Renal pelvis (tissue), 1 donor: ENCODE measurements at regions not wholly inside any gene's neighbourhood (a gene's known extent, or its start where the extent isn't known, plus 50 kb on each side); places are given as distances from the start of the nearest gene placed in this dataset.

Experiments used
- DNase-seq: peaks from one replicate; pipeline ENCODE4 v3.0.0-alpha.2; 2013

DNA sequence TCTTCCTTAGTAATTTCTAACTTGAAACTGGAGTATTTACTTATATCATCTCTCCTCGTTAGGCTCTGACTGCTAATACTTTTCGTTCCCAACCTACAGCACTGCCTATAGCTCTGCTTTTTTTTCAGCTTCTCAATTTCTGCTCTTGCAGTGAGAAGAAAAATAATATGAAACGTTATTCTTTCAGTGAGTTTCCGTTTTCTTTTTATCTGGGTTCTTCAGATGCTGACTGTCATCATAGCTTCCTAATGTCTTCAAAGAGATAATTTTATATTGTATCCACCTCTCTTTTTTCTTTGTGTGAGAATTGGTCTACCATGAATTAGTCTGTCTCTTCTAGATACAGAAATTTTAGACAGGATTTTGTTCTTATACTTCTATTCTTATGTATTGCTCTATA, 454.9 kb downstream of the LMO7 start:
- no peak for DNase-seq

DNA sequence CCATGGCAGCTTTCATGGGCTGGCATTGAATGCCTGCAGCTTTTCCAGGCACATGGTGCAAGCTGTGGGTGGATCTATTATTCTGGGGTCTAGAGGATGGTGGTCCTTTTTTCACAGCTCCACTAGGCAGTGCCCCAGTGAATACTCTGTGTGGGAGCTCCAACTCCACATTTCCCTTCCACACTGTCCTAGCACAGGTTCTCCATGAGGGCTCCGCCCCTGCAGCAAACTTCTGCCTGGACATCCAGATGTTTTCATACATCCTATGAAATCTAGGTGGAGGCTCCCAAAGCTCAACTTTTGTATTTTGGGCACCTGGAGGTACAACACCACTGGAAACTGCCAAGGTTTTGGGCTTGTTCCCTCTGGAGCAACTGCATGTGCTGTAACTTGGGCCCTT, 450.6 kb downstream of the LMO7 start:
- DNase-seq = no peak

DNA sequence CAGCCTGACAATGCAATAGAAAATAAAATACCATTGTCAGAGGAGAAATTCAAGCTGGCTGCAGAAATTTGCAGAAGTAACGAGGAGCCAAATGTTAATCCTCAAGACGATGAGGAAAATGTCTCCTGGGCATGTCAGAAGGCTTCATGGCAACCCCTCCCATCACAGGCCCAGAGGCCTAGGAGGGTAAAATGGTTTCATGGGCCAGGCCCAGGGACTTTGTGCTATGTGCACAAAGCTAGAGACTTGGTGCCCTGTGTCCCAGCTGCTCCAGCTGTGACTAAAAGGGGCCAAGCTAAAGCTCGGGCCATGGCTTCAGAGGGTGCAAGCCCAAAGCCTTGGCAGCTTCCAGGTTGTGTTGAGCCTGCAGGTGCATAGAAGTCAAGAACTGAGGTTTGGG, 431.7 kb downstream of the LMO7 start:
- DNase-seq = no peak

GRCh38 chr13:76053181-76053580, 417.1 kb downstream of the LMO7 start:
- no peak for DNase-seq

- DNase-seq = no peak
These were observed 413.2 kb downstream of the LMO7 start for GRCh38 chr13:76049376-76049746.

GRCh38 chr13:76048675-76049375, 412.7 kb downstream of the LMO7 start:
- DNase-seq = no peak

GRCh38 chr13:76048131-76048530, 412.0 kb downstream of the LMO7 start:
- no peak for DNase-seq

DNA sequence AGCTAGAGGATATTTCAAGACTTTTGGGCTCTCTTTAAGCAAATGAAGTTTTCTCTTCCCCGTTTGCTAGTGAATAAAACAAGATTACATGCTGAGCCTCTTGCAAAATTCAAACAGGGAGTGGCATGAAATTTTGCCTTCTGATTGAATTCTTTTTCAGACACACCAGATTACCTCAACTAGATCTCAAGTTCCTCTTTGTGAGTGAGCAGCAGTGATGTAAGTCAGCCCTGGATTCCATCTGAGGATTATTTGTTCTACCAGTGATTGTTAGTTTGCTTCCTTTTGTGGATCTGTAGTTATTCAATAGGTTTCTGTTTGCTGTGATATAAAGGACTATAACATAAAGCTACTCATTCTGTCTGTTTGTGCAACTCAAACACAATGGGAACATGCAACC, 407.7 kb downstream of the LMO7 start:
- no peak for DNase-seq

- no peak for DNase-seq
These were observed 403.0 kb downstream of the LMO7 start for GRCh38 chr13:76038920-76039716.

DNA sequence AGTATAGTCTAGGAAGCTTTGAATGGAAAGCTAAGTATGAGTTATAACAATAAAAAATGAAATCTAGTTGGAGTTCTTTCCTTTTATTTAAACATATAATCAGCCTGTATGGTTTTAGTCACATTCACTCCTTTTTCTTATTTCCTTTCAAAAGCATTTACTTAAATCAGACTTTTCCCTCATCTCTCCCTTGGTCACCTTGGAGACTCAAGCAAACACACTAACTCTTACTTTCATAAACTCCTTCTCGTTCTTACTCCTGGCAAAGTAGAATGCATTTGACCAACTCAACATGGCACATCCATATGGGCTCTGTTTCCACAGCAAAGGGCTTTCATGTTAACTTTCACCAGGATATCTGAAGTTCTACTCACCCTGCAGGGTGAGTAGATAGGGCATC, 400.0 kb downstream of the LMO7 start:
- DNase-seq = no peak

DNA sequence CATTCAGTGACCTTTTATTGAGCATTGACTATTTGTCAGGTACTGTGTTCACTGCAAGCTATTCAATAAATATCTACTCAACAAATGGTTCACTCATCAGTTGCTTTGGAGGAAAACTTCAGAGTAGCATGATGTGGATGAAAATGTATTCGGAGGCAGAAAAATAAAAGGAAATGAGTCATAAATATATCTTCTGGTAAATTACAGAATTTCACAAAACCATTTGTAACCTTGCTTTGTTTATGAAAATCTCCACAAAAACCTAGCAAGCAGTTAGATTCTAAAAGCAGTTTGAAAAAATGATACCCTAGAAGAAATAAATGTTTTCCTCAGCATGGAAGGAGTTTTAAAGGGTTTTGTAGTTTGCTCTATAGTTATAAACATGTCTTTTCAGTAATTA, 399.6 kb downstream of the LMO7 start:
- DNase-seq = no peak

DNA sequence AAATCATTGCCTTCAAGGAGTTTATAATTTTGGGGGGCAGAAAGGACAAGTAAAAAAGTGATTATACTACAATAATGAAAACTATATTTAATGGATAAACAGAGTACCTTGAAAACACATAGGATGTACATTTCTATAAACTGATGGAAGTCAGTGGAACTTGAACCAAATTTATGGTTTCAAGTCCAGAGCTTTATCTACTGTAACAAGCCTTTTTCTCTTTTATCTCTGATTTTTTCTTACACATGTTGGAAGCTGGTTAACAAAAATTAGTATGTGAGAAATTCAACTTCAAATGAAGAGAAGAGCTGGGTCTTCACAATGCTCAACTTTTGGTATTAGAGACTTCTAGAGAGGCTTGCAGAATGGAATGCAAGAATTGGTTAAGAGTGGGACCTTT, 393.6 kb downstream of the LMO7 start:
- no peak for DNase-seq

DNA sequence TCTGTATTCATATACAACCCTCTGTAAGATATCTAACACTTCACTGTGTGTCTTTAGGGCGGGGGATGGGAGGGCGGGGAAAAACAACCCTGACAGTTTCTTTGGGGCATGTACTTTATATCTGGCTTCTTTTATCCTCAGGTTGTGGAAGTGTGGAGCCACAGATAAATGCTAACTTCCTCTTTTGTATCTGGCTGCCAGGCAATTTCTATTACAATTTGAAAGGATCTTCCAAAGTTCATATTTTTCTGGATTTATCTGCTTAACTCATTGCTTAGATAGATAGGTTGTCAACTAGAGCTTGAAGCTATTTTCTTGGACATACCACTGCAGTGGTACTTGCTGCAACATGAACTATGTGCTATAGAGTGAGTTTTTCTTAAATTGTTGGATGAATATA, 393.0 kb downstream of the LMO7 start:
- DNase-seq = no peak

DNA sequence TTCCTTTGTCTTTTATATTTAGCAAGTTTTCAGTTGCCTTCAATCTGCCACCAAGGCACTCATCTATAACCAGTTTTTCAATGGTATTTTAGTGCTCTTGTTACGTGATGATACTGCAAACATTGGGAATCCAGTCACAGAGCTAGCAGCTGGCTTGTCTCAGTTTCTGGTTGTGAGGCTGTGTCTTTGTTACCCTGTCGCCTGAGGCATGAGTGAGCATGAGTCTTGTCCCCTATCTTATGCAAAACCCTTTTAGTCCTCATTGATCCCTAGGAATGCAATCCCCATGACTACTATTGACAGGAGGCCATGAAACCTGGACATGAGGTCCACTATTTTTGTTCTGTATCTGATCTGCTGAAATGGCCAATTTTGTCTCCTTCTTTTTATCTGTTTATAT, 391.0 kb downstream of the LMO7 start:
- DNase-seq = no peak

GRCh38 chr13:76025392-76025791, 389.3 kb downstream of the LMO7 start:
- no peak for DNase-seq

GRCh38 chr13:76024151-76024550, 388.0 kb downstream of the LMO7 start:
- no peak for DNase-seq

GRCh38 chr13:76023652-76024051, 387.5 kb downstream of the LMO7 start:
- no peak for DNase-seq

DNA sequence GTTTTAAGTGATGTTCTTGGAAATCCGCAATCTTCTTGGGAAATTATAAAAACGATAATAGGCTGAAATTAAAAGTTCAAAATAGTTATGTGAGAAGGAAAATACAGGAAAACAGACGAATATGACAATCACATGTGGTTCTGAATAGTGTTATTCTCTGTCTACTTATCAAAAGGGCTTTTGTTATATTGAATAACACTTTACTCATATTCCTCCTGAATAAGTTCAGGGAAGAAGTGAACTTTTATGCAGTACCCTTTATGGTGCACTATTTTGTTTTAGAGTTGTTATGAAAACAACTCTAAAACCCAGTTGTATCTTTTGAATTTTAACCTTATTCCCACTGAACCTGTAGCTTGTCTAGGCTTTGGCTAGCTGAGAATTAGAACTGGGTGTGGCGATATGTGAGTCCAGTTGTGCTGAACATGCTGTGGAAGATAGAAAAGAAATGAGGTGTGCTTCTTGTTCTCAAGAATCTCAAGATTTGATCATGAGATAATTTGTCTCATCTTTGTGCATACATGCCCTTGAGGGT, 384.4 kb downstream of the LMO7 start:
- no peak for DNase-seq

- DNase-seq = no peak
These were observed 383.4 kb downstream of the LMO7 start for GRCh38 chr13:76019421-76020044.

DNA sequence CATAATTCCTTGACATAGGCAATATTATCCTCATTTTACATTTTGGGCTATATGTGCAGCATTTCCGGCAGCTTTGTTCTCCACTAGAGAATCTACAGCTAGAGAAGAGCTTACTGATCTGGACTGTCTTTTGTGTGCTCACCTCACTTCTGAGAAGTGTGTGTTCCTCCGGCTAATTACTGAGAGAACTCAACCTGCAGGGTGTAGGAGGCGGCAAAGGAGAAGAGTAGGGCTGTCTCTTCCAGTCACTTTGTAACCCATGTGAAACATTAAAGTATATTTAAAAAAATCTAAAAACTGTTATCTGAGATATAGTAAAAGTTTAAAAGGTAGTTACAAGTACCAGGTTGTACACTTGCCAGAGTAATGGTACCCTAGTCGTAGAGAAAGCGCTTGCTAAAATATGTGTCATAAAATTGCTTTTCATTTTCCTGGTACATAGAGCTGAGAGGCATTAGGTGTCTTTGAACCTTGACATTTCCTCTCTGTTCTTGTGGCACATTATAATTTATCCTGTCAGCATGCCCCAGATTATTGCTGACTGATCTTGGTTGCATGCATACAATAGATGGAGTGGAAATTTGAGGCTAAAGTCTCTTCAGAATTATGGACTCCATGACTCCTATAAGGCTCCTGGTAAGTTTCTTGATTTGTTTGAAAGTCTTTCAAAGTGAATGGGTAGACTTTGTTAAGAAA, 381.9 kb downstream of the LMO7 start:
- no peak for DNase-seq

GRCh38 chr13:76016799-76017400, 380.8 kb downstream of the LMO7 start:
- no peak for DNase-seq
